Left renal cortex interstitium (tissue), 4 donors: ENCODE measurements at regions not wholly inside any gene's neighbourhood (a gene's known extent, or its start where the extent isn't known, plus 50 kb on each side); places are given as distances from the start of the nearest gene placed in this dataset.

Experiments used
- DNase-seq, 4 donors: peaks; one replicate each; pipeline ENCODE4 v3.0.0-alpha.2; 2013; ENCODE audit warnings: low read depth in 4 of 4, low spot score in 2 of 4, missing footprints in 1 of 4

GRCh38 chr1:116819081-116819480 lies 64.9 kb downstream of the CD2 start:
- DNase-seq, result no peak

- DNase-seq, result no peak
Measured at GRCh38 chr1:116820369-116820768, 66.1 kb downstream of the CD2 start.

GRCh38 chr1:116821763-116822162 lies 67.5 kb downstream of the CD2 start:
- DNase-seq, result no peak

- no peak for DNase-seq
Measured at GRCh38 chr1:116824631-116825206, 70.5 kb downstream of the CD2 start.

- DNase-seq, result peak in 2 of 4 donors; percentile 11
Measured at GRCh38 chr1:116825207-116825719, 71.0 kb downstream of the CD2 start.

- DNase-seq, result peak in 3 of 4 donors; percentile 25 to 48 (median 31)
Measured at GRCh38 chr1:116825720-116826438, 71.6 kb downstream of the CD2 start.

- no peak for DNase-seq
Measured at GRCh38 chr1:116826818-116827606, 72.8 kb downstream of the CD2 start.

- no peak for DNase-seq
Measured at GRCh38 chr1:116827607-116828105, 73.4 kb downstream of the CD2 start.

- DNase-seq, result no peak
Measured at GRCh38 chr1:116832308-116832931, 77.3 kb upstream of the PTGFRN start.

- no peak for DNase-seq
Measured at GRCh38 chr1:116832932-116833578, 76.7 kb upstream of the PTGFRN start.

- no peak for DNase-seq
Measured at GRCh38 chr1:116833718-116834117, 76.0 kb upstream of the PTGFRN start.

- DNase-seq, result no peak
Measured at GRCh38 chr1:116834595-116834994, 75.1 kb upstream of the PTGFRN start.

- DNase-seq, result no peak
Measured at GRCh38 chr1:116835161-116835560, 74.6 kb upstream of the PTGFRN start.

- DNase-seq, result no peak
Measured at GRCh38 chr1:116836099-116836498, 73.6 kb upstream of the PTGFRN start.

- no peak for DNase-seq
Measured at GRCh38 chr1:116841569-116842344, 68.0 kb upstream of the PTGFRN start.

GRCh38 chr1:116842654-116843053 lies 67.1 kb upstream of the PTGFRN start:
- no peak for DNase-seq

- DNase-seq, result no peak
Measured at GRCh38 chr1:116844775-116845174, 64.9 kb upstream of the PTGFRN start.

- DNase-seq, result no peak
Measured at GRCh38 chr1:116847190-116847589, 62.5 kb upstream of the PTGFRN start.

- DNase-seq, result no peak
Measured at GRCh38 chr1:116847688-116848531, 61.8 kb upstream of the PTGFRN start.
